HT1080 (cell line): ENCODE measurements at regions not wholly inside any gene's neighbourhood (a gene's known extent, or its start where the extent isn't known, plus 50 kb on each side); places are given as distances from the start of the nearest gene placed in this dataset.

Experiments
- DNase-seq: peaks from one replicate; pipeline ENCODE4 v3.0.0-alpha.2; 2015; ENCODE audit warnings: low read depth

- no peak for DNase-seq
Observed at GRCh38 chr5:39622281-39622680, 197.5 kb upstream of the DAB2 start.

- no peak for DNase-seq
Observed at GRCh38 chr5:39619168-39619818, 194.5 kb upstream of the DAB2 start.

- DNase-seq, result no peak
Observed at GRCh38 chr5:39618391-39618790, 193.6 kb upstream of the DAB2 start.

GRCh38 chr5:39616131-39616530 lies 191.4 kb upstream of the DAB2 start:
- no peak for DNase-seq

GRCh38 chr5:39611076-39611475 lies 186.3 kb upstream of the DAB2 start:
- peak; percentile 58 for DNase-seq

GRCh38 chr5:39608024-39608423 lies 183.2 kb upstream of the DAB2 start:
- no peak for DNase-seq

- no peak for DNase-seq
Observed at GRCh38 chr5:39606591-39606990, 181.8 kb upstream of the DAB2 start.

GRCh38 chr5:39605588-39606575 lies 181.1 kb upstream of the DAB2 start:
- DNase-seq, result peak; percentile 32

GRCh38 chr5:39605145-39605544 lies 180.4 kb upstream of the DAB2 start:
- DNase-seq, result no peak

- DNase-seq, result no peak
Observed at GRCh38 chr5:39604491-39604890, 179.7 kb upstream of the DAB2 start.

GRCh38 chr5:39599721-39600431 lies 175.1 kb upstream of the DAB2 start:
- peak; percentile 37 for DNase-seq

- DNase-seq, result no peak
Observed at GRCh38 chr5:39598661-39599248, 174.0 kb upstream of the DAB2 start.

- DNase-seq, result no peak
Observed at GRCh38 chr5:39588179-39588578, 163.4 kb upstream of the DAB2 start.

- DNase-seq, result no peak
Observed at GRCh38 chr5:39587675-39588074, 162.9 kb upstream of the DAB2 start.

GRCh38 chr5:39586185-39586584 lies 161.4 kb upstream of the DAB2 start:
- no peak for DNase-seq

GRCh38 chr5:39584927-39585326 lies 160.1 kb upstream of the DAB2 start:
- DNase-seq, result no peak

- DNase-seq, result no peak
Observed at GRCh38 chr5:39580702-39581453, 156.1 kb upstream of the DAB2 start.

GRCh38 chr5:39579750-39580149 lies 155.0 kb upstream of the DAB2 start:
- no peak for DNase-seq

- no peak for DNase-seq
Observed at GRCh38 chr5:39578887-39579497, 154.2 kb upstream of the DAB2 start.

GRCh38 chr5:39577529-39577928 lies 152.7 kb upstream of the DAB2 start:
- DNase-seq, result no peak
